DMS114 treated with DMSO at 0.1 percent for 48 hours (cell line): ENCODE measurements at regions not wholly inside any gene's neighbourhood (a gene's known extent, or its start where the extent isn't known, plus 50 kb on each side); places are given as distances from the start of the nearest gene placed in this dataset.

Source experiments
- DNase-seq: peaks from one replicate; lab custom pipeline; 2025; ENCODE audit not compliant: unreplicated experiment; lab: John Stamatoyannopoulos, UW

- DNase-seq = no peak
Observed at GRCh38 chr13:74219566-74219965, 85.4 kb upstream of the KLF12 start.

GRCh38 chr13:74218291-74218690 lies 84.1 kb upstream of the KLF12 start:
- DNase-seq = no peak

- no peak for DNase-seq
Observed at GRCh38 chr13:74217811-74218210, 83.6 kb upstream of the KLF12 start.

GRCh38 chr13:74215420-74215819 lies 81.2 kb upstream of the KLF12 start:
- no peak for DNase-seq

GRCh38 chr13:74214321-74214720 lies 80.1 kb upstream of the KLF12 start:
- no peak for DNase-seq

GRCh38 chr13:74210693-74211393 lies 76.6 kb upstream of the KLF12 start:
- no peak for DNase-seq

GRCh38 chr13:74206855-74207254 lies 72.7 kb upstream of the KLF12 start:
- no peak for DNase-seq

GRCh38 chr13:74206061-74206561 lies 71.9 kb upstream of the KLF12 start:
- DNase-seq = no peak

GRCh38 chr13:74205313-74205690 lies 71.1 kb upstream of the KLF12 start:
- DNase-seq = no peak

GRCh38 chr13:74204602-74205312 lies 70.6 kb upstream of the KLF12 start:
- no peak for DNase-seq

GRCh38 chr13:74203576-74203975 lies 69.4 kb upstream of the KLF12 start:
- DNase-seq = no peak

- no peak for DNase-seq
Observed at GRCh38 chr13:74202129-74202813, 68.1 kb upstream of the KLF12 start.

GRCh38 chr13:74201530-74201929 lies 67.3 kb upstream of the KLF12 start:
- no peak for DNase-seq

- no peak for DNase-seq
Observed at GRCh38 chr13:74200081-74200480, 65.9 kb upstream of the KLF12 start.

- DNase-seq = no peak
Observed at GRCh38 chr13:74197677-74198429, 63.6 kb upstream of the KLF12 start.

- no peak for DNase-seq
Observed at GRCh38 chr13:74194846-74195245, 60.6 kb upstream of the KLF12 start.

- no peak for DNase-seq
Observed at GRCh38 chr13:74193391-74193790, 59.2 kb upstream of the KLF12 start.

- no peak for DNase-seq
Observed at GRCh38 chr13:74191410-74191809, 57.2 kb upstream of the KLF12 start.

GRCh38 chr13:74190999-74191398 lies 56.8 kb upstream of the KLF12 start:
- no peak for DNase-seq

- no peak for DNase-seq
Observed at GRCh38 chr13:74187564-74187963, 53.4 kb upstream of the KLF12 start.

GRCh38 chr13:74184283-74184682 lies 50.1 kb upstream of the KLF12 start:
- no peak for DNase-seq
